ENCODE measurements at regions not wholly inside any gene's neighbourhood (a gene's known extent, or its start where the extent isn't known, plus 50 kb on each side); places are given as distances from the start of the nearest gene placed in this dataset.

- Histone ChIP-seq H3K27ac (ENCODE audit: poor library complexity, severe bottlenecking) (no peak overlapping the region), H3K4me3 (ENCODE audit: severe bottlenecking) (no peak overlapping the region), H3K36me3 (ENCODE audit: low read depth) (no peaks in the 10 kb centered on the region), H3K9me3 (ENCODE audit: severe bottlenecking) (no peaks in the 10 kb centered on the region), H3K4me1 (ENCODE audit: insufficient read depth, poor library complexity, severe bottlenecking) (peaks cover 2% of the 10 kb centered on the region), H3K27me3 (ENCODE audit: insufficient read depth, poor library complexity, severe bottlenecking) (no peaks in the 10 kb centered on the region)
- DNase-seq (ENCODE audit: low spot score) (no peak), ATAC-seq (ENCODE audit: low read depth) (no peak)
- TF ChIP-seq CTCF (IDR thresholded peaks at IDR 0.05; ENCODE audit: poor library complexity, severe bottlenecking) = no peak
Observed at GRCh38 chr4:114052227-114052626, 72.8 kb upstream of the ARSJ start.

DNA sequence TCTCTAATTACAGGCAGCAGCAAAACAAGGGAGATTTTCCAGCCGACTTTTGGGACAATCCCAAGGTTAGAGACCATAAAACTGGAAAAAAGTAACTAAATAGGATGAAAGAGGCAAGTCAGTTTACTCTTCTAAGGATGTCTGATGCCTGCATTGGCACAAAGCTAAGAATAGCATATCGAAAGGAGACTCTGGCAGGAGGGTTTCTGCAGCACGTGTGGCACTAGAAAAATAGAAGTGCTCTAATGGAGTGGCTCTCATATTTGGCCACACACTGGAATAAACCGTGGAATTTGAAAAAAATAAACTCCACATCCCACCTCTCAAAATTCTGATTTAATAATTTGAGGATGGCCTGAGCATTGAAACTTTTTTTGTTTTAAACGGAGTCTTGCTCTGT is 77.2 kb upstream of the ARSJ start:
- peak overlapping the region; percentile 28 for H3K27ac ChIP-seq (ENCODE audit: poor library complexity, severe bottlenecking)
- ATAC-seq (ENCODE audit: low read depth) (no peak), DNase-seq (ENCODE audit: low spot score) (no peak)
- peaks cover 11% of the 10 kb centered on the region for H3K4me1 ChIP-seq (ENCODE audit: insufficient read depth, poor library complexity, severe bottlenecking)
- H3K27me3 ChIP-seq (ENCODE audit: insufficient read depth, poor library complexity, severe bottlenecking) = no peaks in the 10 kb centered on the region
- no peak for TF ChIP-seq CTCF (IDR thresholded peaks at IDR 0.05; ENCODE audit: poor library complexity, severe bottlenecking)
- no peak overlapping the region for H3K4me3 ChIP-seq (ENCODE audit: severe bottlenecking)
- H3K36me3 ChIP-seq (ENCODE audit: low read depth) = no peaks in the 10 kb centered on the region
- H3K9me3 ChIP-seq (ENCODE audit: severe bottlenecking) = no peaks in the 10 kb centered on the region

- Histone ChIP-seq H3K4me3 (ENCODE audit: severe bottlenecking) (no peak overlapping the region), H3K27ac (ENCODE audit: poor library complexity, severe bottlenecking) (peak overlapping the region; percentile 28), H3K36me3 (ENCODE audit: low read depth) (no peaks in the 10 kb centered on the region), H3K9me3 (ENCODE audit: severe bottlenecking) (no peaks in the 10 kb centered on the region), H3K4me1 (ENCODE audit: insufficient read depth, poor library complexity, severe bottlenecking) (peaks cover 11% of the 10 kb centered on the region), H3K27me3 (ENCODE audit: insufficient read depth, poor library complexity, severe bottlenecking) (no peaks in the 10 kb centered on the region)
- DNase-seq (ENCODE audit: low spot score) = no peak
- peak; percentile 44 for TF ChIP-seq CTCF (IDR thresholded peaks at IDR 0.05; ENCODE audit: poor library complexity, severe bottlenecking)
- peak; percentile 84 for ATAC-seq (ENCODE audit: low read depth)
Observed at GRCh38 chr4:114057746-114058145, 78.3 kb upstream of the ARSJ start.

- no peaks in the 10 kb centered on the region for H3K9me3 ChIP-seq (ENCODE audit: severe bottlenecking)
- DNase-seq (ENCODE audit: low spot score) = no peak
- peaks cover 6% of the 10 kb centered on the region for H3K4me1 ChIP-seq (ENCODE audit: insufficient read depth, poor library complexity, severe bottlenecking)
- H3K27me3 ChIP-seq (ENCODE audit: insufficient read depth, poor library complexity, severe bottlenecking) = no peaks in the 10 kb centered on the region
- no peak overlapping the region for H3K27ac ChIP-seq (ENCODE audit: poor library complexity, severe bottlenecking)
- ATAC-seq (ENCODE audit: low read depth) = no peak
- no peak overlapping the region for H3K4me3 ChIP-seq (ENCODE audit: severe bottlenecking)
- TF ChIP-seq CTCF (IDR thresholded peaks at IDR 0.05; ENCODE audit: poor library complexity, severe bottlenecking) = no peak
- H3K36me3 ChIP-seq (ENCODE audit: low read depth) = no peaks in the 10 kb centered on the region
Observed at GRCh38 chr4:114062499-114062898, 83.1 kb upstream of the ARSJ start.

DNA sequence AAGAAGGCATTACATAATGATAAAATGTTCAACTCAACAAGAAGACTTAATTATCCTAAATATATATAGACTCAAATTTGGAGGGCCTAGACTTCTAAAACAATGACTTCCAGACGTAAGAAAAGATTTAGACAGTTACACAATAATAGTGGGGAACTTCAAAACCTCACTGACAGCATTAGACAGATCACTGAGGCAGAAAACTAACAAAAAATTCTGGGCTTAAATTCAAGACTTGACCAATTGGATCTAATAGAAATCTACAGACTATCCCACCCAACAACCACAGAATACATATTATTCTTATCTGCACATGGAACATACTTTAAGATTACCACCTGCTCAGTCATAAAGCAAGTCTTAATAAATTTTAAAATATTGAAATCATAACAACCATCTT is 93.3 kb upstream of the ARSJ start:
- H3K4me1 ChIP-seq (ENCODE audit: insufficient read depth, poor library complexity, severe bottlenecking) = peaks cover 7% of the 10 kb centered on the region
- H3K36me3 ChIP-seq (ENCODE audit: low read depth) = no peaks in the 10 kb centered on the region; the same call in 1 of the 2 replicates
- H3K27me3 ChIP-seq (ENCODE audit: insufficient read depth, poor library complexity, severe bottlenecking) = no peaks in the 10 kb centered on the region
- no peaks in the 10 kb centered on the region for H3K9me3 ChIP-seq (ENCODE audit: severe bottlenecking)
- TF ChIP-seq CTCF (IDR thresholded peaks at IDR 0.05; ENCODE audit: poor library complexity, severe bottlenecking) = no peak
- no peak for ATAC-seq (ENCODE audit: low read depth)
- no peak for DNase-seq (ENCODE audit: low spot score)
- no peak overlapping the region for H3K4me3 ChIP-seq (ENCODE audit: severe bottlenecking)
- no peak overlapping the region for H3K27ac ChIP-seq (ENCODE audit: poor library complexity, severe bottlenecking)

Measured in RWPE2 (cell line).